ENCODE measurements at regions not wholly inside any gene's neighbourhood (a gene's known extent, or its start where the extent isn't known, plus 50 kb on each side); places are given as distances from the start of the nearest gene placed in this dataset.
"Not testable (repeated sequence)": the region's sequence is repeated elsewhere in the genome, so short reads cannot be mapped to it uniquely, and the experiment has no call there.

- no peak for DNase-seq
Observed at GRCh38 chr10:63795094-63795860, 274.1 kb downstream of the REEP3 start.

DNA sequence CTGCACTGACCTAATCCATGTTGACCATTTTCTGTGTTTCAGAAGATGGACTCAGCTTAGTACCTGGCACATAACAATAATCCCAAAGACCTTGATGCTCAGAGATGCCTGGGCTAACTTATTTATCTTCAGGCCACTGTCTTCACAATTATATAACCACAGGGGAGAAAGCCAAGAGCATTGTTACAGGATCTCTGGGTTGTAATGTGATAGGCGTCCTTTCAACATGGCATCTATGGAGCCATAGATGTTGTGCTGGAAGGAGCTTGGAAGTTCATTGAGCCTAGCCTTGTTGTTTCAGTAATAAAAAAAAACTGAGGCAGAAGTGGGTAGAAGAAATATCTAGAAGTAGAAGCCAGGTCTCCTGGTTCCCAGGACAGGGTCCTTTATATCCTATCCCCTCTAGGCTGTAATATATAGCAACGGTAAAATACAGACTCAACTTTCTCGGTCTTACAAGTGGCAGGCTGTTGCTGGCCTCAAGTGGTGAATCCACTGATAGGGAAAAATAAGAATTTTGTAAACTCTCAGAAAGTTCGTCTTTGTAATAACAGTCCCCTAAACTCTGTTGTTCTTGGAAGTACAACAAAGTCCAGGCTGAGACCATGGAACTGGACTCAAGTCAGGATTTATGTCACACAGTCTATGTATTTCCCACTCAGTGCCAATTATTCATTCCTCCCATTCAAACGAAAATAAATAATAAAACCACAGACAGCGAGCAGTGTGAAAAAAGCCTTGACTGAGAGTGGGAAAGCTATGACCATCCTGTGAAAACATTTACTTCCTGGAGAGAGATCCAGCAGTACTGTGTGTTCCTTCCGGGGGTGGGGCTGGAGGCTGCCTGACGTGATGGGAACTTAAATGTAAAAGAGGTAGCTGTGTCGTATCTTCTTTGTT, 277.6 kb downstream of the REEP3 start:
- no peak for DNase-seq

GRCh38 chr10:63799521-63800300, 278.5 kb downstream of the REEP3 start:
- DNase-seq, result no peak

- no peak for DNase-seq
Observed at GRCh38 chr10:63801166-63801565, 280.0 kb downstream of the REEP3 start.

- DNase-seq, result no peak
Observed at GRCh38 chr10:63806330-63806729, 285.1 kb downstream of the REEP3 start.

GRCh38 chr10:63812501-63812900, 291.3 kb downstream of the REEP3 start:
- DNase-seq, result no peak

DNA sequence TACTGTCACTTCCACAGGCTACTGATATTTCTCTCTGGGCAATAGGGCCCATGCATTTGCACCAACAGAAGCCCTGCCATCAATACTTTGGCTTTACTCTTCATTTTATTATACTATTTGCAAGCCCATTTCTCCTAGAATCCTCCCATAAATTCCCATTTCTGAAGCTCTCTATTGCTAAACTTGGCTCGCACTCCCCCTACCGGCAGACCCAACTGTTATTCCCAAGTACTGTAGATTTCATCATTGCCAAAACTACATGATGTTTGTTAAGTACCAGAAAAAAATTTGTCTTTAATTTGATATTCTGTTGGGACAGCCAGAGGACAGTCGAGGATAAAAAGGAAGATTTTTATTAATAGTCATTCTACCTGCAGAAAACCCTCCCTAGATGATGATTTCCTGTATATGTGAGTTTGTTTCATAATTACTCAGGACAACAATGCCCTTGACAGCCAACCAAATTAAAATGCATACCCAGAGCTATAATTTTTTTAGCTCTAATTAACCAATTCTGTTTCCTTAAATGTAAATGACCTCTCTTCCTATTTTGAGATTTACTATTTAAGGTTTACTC, 298.6 kb downstream of the REEP3 start:
- peak; percentile 36 to 68 for DNase-seq

DNA sequence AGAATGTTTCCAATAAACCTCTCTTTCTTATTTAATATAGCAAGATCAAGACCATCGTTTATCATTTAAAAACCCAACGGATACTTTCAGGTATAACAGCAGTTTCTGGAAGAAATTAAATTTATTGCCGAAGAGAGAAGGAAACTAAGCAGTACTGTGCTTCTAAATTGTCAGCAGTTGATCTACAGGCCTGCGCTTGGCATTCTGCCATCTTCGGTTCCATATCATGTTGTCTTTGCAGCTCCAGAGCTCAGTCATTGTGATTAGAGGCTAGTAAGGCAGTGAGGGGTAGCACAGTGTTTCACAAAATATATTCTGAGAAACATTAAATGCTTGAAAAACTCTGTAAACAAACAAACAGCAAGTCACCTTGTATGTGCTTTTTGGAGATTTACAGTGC, 301.3 kb downstream of the REEP3 start:
- no peak for DNase-seq

DNA sequence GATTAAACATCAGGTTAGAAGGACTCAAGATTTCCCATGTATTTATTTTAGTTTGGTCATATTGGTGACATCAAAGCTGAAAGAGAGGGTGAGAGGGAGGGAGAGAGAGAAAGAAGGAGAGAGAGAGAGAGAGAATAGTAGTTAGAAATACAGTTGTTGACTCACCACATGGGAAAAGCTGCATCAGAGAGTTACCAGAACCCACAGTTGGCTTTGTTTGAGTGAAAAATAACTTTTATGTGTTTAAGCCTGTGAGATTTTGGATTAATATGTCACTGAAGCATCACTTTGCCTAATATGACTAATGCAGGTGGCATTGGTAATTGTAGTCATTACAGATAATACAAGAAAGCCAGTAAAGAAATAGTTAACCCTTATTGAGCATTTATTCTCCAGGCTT, 303.9 kb downstream of the REEP3 start:
- no peak for DNase-seq

- no peak for DNase-seq
Observed at GRCh38 chr10:63825766-63826165, 304.6 kb downstream of the REEP3 start.

GRCh38 chr10:63827018-63827417, 305.8 kb downstream of the REEP3 start:
- peak in 1 of 2 donors; percentile 14 for DNase-seq

GRCh38 chr10:63829020-63829419, 307.8 kb downstream of the REEP3 start:
- DNase-seq, result peak; percentile 1 to 3

DNA sequence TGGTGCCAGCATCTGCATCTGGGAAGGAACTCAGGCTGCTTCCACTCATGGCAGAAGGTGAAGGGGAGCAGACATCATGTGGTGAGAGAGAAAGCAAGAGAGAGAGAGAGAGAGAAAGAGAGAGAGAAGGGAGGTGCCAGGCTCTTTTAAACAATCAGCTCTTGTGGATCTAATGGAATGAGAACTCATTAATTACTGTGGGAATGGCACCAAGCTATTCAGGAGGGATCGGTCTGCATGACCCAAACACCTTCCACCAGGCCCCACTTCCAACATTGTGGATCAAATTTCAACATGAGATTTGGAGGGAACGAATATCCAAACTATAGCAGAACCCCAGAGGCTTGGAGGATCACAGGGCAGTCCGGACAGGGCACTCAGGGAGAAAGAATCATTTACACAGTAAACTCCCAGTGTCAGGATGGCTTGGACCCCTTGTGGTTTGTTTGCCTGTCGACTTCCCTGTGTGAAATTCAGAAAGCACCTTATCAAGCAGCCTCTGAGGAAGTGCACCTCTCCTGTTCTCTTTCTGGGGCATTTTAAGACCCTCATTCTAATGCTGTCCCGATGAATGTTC, 308.5 kb downstream of the REEP3 start:
- no peak for DNase-seq

GRCh38 chr10:63832686-63833085, 311.5 kb downstream of the REEP3 start:
- DNase-seq, result no peak

DNA sequence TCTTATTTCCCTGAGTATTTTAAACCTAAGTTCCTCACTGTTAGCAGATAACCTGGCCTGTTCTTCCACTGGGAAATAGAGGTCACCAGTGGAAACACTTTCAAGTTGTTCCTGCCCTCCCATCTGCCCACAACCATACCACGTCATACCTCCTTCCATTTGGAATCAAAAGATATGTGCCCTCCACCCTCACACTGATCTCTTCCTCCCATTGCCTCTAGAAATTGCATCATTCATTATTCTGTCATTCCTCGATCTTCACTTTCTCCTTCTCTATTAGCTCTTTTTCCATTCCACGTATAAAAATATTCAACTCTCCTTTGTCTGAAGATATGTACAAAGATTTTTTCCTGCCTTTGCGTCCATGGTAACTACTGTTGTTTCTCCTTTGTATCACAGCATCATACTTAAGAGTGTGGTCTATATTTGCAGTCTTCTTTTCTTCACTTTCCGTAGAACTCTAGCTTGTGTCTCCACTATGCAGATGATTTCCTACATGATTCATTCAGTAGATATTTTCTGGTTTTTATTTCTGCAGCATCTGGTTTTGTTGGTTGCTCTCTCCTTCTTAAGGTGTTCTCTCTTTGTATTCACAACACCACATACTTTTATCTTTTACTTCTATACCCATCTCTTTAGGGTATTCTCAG, 312.3 kb downstream of the REEP3 start:
- no peak for DNase-seq

- no peak for DNase-seq
Observed at GRCh38 chr10:63836666-63837442, 315.7 kb downstream of the REEP3 start.

DNA sequence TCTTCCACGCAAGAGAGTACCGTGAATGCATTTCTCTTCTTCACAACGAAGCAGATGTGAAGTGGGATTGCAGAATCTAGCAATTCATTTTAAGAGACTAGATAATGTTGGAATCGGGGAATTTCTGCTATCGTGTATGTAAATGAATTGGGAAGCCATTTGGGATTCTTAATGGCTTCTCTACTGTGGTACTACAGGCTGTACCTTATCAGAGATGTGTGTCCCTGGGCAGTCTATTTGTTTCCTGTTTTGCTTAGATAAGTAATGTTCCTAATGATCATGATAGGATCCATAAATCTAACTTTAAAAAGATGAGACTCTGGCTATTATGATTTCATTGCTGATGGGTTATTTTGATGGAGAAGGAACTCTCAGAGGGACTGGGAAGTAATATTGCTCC, 320.6 kb downstream of the REEP3 start:
- no peak for DNase-seq

DNA sequence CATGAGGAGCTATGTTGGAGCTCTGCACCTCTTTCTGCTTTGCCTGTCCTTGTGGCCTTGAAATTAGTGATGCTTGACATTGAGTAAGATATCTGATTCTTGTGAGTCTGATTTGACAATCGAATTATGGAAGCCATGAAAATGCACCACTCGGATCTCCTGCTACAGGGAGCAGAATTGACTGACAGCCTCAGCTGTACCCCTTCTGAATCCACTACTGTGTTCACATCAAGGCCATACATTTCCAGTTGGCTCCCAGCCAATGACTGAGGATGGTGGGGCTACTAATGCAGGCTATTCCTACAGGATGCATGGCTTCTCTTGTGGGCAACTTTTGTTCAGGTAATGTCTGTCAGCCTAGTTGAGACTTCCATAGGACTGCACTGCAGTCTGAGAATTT, 321.9 kb downstream of the REEP3 start:
- no peak for DNase-seq

DNA sequence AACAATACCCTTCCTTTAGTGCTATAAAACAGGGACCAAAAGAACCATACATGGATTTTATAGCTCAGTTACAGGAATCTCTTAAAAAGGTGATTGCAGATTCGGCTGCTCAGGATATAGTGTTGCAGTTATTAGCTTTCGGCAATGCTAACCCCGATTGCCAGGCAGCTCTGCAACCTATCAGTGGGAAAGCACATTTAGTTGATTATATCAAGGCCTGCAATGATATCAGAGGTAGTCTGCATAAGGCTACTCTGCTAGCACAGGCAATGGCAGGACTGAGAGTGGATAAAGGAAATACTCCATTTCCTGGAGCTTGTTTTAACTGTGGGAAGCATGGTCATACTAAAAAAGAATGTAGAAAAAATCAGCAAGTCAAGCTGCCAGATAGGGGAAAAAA, 327.7 kb downstream of the REEP3 start:
- not testable (repeated sequence) for DNase-seq

GRCh38 chr10:63862860-63863259, 341.7 kb downstream of the REEP3 start:
- no peak for DNase-seq

DNA sequence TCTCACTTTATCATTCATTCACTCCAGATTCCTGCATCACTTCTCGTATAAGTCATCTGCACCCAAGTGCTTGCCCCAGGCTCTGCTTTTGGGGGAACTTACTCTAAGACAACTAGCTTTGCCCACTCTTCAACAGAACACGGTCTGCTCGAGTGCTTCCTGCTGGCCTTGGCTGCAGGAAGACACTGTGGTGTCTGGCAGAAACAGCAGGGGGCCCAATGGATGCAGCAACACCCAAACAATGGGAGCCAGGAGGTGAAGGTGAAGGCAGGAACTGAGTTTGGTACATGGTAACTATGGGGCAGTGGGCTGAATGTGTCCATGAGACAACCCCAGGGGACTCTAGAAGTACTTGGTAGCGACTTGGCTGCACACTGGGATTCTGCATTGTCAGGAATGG, 344.0 kb downstream of the REEP3 start:
- DNase-seq, result no peak
